GM12873 (cell line): ENCODE measurements at regions not wholly inside any gene's neighbourhood (a gene's known extent, or its start where the extent isn't known, plus 50 kb on each side); places are given as distances from the start of the nearest gene placed in this dataset.

Source experiments
- TF ChIP-seq, protein P1 (sequence below): IDR thresholded peaks from 2 replicates; pipeline ENCODE4 v1.5.1; 2012; ENCODE audit warnings: low read depth, mild to moderate bottlenecking, moderate library complexity, low read length, control low read depth; ENCODE audit not compliant: insufficient read depth; ENCODE audit errors: missing control alignments

GRCh38 chr2:228705318-228705717, 523.8 kb upstream of the SPHKAP start:
- TF ChIP-seq, protein P1, sequence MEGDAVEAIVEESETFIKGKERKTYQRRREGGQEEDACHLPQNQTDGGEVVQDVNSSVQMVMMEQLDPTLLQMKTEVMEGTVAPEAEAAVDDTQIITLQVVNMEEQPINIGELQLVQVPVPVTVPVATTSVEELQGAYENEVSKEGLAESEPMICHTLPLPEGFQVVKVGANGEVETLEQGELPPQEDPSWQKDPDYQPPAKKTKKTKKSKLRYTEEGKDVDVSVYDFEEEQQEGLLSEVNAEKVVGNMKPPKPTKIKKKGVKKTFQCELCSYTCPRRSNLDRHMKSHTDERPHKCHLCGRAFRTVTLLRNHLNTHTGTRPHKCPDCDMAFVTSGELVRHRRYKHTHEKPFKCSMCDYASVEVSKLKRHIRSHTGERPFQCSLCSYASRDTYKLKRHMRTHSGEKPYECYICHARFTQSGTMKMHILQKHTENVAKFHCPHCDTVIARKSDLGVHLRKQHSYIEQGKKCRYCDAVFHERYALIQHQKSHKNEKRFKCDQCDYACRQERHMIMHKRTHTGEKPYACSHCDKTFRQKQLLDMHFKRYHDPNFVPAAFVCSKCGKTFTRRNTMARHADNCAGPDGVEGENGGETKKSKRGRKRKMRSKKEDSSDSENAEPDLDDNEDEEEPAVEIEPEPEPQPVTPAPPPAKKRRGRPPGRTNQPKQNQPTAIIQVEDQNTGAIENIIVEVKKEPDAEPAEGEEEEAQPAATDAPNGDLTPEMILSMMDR: no peak

- TF ChIP-seq, protein P1: no peak
Measured at GRCh38 chr2:228703152-228703551, 521.7 kb upstream of the SPHKAP start.

DNA sequence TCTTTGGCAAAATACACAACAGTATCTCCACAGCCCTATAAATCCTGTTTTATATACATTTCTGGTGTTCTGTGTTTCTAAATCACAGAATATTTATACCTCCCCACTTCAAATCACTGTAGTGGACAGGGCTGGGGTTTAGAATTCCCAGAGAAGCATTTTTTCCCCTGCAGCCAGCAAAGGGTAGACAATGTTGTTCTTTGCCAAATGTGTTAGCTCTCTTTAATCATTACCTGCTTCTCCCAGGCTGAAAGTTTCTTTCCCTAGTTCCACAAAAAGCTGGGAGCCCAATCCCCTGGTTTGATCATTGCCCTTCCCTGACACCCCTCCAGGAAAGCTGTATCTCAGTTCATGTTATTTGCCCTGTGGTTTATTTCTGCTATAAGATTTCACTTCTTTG, 520.0 kb upstream of the SPHKAP start:
- TF ChIP-seq, protein P1: no peak

DNA sequence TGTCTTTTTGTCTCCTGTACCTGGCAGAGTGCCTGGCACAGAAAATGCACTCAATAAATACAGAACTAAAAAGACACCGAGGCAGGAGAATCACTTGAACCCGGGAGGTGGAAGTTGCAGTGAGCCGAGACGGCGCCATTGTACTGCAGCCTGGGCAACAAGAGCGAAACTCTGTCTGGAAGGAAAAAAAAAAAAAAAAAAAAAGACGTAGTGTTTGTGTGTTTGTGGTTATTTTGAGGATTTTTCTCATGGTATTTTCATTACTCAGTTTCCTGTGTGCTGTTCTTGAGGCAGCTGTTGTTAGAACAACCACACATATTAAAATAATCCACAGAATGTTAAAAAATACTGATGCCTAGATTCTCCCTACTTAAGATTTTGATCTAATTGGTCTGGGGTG, 519.2 kb upstream of the SPHKAP start:
- TF ChIP-seq, protein P1: no peak

DNA sequence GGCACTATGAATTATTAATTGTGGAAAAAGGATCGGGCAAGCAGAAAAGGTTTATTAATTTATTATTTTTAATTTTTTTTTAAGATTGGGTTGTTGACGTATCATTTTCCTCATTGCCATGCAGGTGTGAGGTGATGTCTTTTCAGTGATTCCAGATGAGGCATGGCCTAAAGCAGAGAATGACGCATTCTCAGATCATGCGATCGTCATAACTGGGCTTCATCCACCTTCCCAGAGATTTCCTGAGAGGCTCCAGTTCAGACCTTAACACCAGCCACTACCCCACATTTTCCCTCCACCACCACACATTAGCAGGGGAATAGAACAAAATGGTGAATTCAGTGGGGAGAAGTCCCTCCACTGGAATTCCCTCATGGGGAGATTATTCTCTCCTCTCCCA, 518.4 kb upstream of the SPHKAP start:
- TF ChIP-seq, protein P1: no peak

GRCh38 chr2:228699400-228699799, 517.9 kb upstream of the SPHKAP start:
- TF ChIP-seq, protein P1: no peak

DNA sequence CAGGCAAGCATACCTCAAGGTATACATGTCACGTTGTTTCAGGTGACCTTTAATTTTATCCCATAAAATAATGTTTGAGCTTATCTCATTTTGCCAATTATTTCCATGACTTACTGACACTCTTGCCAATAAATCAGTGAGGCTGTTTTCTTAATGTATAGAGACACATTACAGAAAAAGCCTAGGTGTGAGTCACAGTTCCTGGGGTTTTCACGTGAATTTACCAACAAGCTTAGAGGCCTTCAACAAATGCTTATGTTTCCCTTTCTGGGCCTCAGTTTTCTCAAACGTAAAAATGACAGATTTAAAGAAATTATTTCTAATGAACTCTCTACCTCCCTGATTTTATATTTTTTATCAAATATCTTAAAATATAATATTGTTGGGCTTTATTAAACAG, 517.5 kb upstream of the SPHKAP start:
- TF ChIP-seq, protein P1: no peak
